ENCODE measurements at regions not wholly inside any gene's neighbourhood (a gene's known extent, or its start where the extent isn't known, plus 50 kb on each side); places are given as distances from the start of the nearest gene placed in this dataset. TPM values are rescaled to one million over a fixed set of nuclear protein-coding genes. Genes with fewer than 3 reads are reported as not detected.

DNA sequence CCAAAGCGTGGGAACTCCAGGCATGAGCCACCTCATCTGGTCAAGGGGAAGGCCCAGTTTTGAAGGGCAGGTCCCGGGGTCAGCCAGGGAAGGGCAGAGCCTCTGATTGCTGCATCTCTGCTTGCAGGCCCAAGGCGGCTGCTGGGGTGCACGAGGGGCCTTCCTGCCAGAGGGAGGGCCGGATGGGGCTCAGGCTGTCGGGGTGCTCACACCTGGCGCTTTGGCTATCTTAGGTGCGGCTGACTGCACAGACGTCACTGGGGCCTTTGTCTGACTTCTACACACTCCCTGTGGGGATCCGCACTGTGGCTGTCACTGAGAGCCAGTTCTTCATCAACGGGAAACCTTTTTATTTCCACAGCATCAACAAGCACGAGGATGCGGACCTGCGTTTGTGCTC, 68.7 kb downstream of the ZNF727 start:
- Histone ChIP-seq H3K27ac (no peak overlapping the region), H3K4me1 (no peaks in the 10 kb centered on the region), H3K4me3 (no peak overlapping the region), H3K9me3 (peaks cover 0 to 49% (median 0%) of the 10 kb centered on the region in 4 donors), H3K27me3 (no peaks in the 10 kb centered on the region), H3K36me3 (no peaks in the 10 kb centered on the region)
- TF ChIP-seq POLR2A (IDR thresholded peaks at IDR 0.05) (no peak), EP300 (IDR thresholded peaks at IDR 0.05) (no peak), CTCF (IDR thresholded peaks at IDR 0.05) (no peak)
- 89 to 90% methylated on average over 12 to 14 of the region's 14 CpGs for WGBS, 2 donors
- no peak for DNase-seq (ENCODE audit: low spot score in 2 of 2)

- Histone ChIP-seq H3K4me3 (no peak overlapping the region), H3K36me3 (peaks cover 0 to 2% (median 0%) of the 10 kb centered on the region in 3 donors), H3K4me1 (no peaks in the 10 kb centered on the region), H3K27ac (no peak overlapping the region), H3K27me3 (no peaks in the 10 kb centered on the region), H3K9me3 (peaks cover 0 to 54% (median 0%) of the 10 kb centered on the region in 4 donors)
- no peak for TF ChIP-seq POLR2A (IDR thresholded peaks at IDR 0.05)
- no peak for TF ChIP-seq CTCF (IDR thresholded peaks at IDR 0.05)
- TF ChIP-seq EP300 (IDR thresholded peaks at IDR 0.05) = no peak
- 94 to 98% methylated on average over 9 of the region's 9 CpGs for WGBS, 2 donors
- DNase-seq (ENCODE audit: low spot score in 2 of 2) = no peak
These were observed 69.6 kb downstream of the ZNF727 start for GRCh38 chr7:64114791-64115190.

DNA sequence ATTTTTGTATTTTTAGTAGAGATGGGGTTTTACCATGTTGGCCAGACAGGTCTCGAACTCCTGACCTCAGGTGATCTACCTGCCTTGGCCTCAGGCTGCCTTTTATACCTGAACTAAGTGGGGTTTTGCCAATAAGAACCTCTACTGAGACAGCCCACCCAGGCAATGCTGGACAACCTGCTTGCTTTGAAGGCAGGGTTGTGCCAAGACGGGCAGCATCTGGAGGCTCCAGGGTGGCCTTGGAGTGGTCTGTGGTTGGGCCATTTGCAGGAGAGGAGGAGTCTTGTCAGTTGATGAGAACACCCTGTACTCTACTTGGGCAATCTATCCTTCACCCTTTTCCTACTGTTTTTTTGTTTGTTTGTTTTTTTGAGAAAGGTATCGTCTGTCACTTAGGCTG, 75.3 kb upstream of the ZNF735 start:
- 70 to 73% methylated on average over 3 of the region's 3 CpGs for WGBS, 2 donors
- H3K9me3 ChIP-seq = peaks cover 0 to 58% (median 2%) of the 10 kb centered on the region in 4 donors

More for the DNA sequence above, 75.3 kb upstream of the ZNF735 start:
- no peak overlapping the region for H3K4me3 ChIP-seq
- no peak for DNase-seq (ENCODE audit: low spot score in 2 of 2)
- TF ChIP-seq CTCF (IDR thresholded peaks at IDR 0.05) (no peak), POLR2A (IDR thresholded peaks at IDR 0.05) (no peak), EP300 (IDR thresholded peaks at IDR 0.05) (no peak)
- no peak overlapping the region for H3K27ac ChIP-seq
- H3K36me3 ChIP-seq = no peaks in the 10 kb centered on the region
- H3K27me3 ChIP-seq = no peaks in the 10 kb centered on the region
- no peaks in the 10 kb centered on the region for H3K4me1 ChIP-seq

Small RNA genes in the stretch of these regions (small RNA-seq; reads per million reads assigned to genes)
- gene MTND4LP2 = not detected

Data from tibial nerve (tissue), 4 donors.